ENCODE measurements at regions not wholly inside any gene's neighbourhood (a gene's known extent, or its start where the extent isn't known, plus 50 kb on each side); places are given as distances from the start of the nearest gene placed in this dataset.
"Not testable (repeated sequence)": the region's sequence is repeated elsewhere in the genome, so short reads cannot be mapped to it uniquely, and the experiment has no call there.

DNA sequence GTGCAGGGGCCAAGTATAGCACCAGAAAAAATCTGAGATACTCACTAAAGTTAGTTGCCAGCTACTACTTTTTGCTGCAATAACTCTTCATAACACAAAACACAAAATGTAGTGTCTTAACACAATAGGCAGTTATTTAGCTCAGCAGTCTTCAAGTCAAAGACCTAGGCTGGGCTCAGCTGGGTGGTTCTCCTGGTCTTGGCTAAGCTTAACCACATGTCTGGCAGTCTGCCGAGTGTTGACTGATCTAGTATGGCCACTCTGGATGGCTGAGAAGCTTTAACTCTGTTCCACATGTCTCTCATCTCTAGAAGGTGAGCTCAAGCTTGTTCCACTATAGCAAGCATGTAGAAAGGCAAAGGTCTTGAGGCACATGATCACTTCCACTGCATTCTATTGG, 451.6 kb downstream of the SOX11 start:
- no peak for DNase-seq

GRCh38 chr2:6147215-6147614, 455.0 kb downstream of the SOX11 start:
- DNase-seq = not testable (repeated sequence)

DNA sequence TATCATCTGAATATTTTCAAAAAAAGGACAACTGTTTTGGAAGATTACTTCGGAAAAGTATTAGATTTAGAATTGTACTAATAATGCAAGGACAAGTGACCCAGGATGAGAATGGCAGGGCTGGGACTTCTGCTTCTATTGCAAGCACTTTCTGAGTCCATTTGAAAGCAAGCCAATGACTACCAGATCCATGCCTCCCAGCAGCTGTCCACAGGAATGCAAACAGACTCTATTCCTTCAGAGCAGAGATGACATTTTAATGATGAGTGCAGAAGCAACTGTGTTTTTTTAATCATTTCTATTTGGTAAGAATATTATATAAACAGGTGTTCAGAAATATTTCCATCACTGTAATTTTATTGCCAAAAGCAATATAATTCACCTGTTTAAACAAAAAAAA, 456.7 kb downstream of the SOX11 start:
- DNase-seq = no peak

GRCh38 chr2:6159606-6160005, 467.4 kb downstream of the SOX11 start:
- DNase-seq = no peak

DNA sequence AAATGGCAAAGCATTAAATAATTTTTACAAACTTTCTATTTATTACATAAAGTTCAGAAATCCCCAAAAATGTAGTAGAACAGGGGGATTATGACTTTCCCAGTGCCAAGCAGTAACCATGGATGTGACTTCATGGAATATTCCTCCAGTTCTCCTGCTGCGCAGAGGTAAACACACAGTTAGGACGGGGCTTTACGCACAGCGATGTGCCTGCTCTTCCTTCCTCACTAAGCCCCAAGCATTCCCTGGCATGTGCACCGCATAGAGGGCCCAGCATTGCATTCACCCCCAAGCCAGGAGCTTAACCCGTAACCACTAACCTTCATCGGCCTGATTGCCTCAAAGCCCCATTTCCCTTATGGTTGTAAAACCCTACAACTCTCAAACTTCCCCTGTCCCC, 471.7 kb downstream of the SOX11 start:
- DNase-seq = no peak

- no peak for DNase-seq
These were observed 473.0 kb downstream of the SOX11 start for GRCh38 chr2:6164986-6165747.

DNA sequence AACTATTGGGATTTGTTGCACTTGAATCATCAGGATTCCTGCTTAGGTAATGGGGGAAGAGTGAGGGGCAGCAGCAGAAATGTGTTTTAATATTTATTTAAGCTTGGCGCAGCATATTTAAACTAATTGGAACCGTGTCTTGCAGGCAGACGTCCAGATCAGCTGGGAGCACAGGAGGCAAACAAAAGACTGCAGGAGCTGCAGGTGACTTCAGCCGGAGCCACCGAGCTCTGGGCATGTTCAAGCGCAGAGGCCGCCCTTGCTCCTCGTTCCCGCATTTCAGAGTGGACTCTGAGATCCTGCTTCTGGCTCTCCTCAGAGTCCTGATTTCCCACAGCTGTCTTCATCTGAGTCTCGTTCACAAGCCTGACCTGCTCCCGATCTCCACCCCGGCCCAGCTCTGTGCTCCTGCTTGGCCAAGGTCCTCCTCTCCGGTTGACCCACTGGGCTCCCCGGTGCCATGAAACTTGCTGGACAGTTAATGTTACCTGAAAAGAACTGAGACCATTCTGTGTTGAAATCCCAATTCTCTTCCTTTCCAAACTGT, 475.5 kb downstream of the SOX11 start:
- DNase-seq = no peak

- DNase-seq = no peak
These were observed 476.3 kb downstream of the SOX11 start for GRCh38 chr2:6168485-6168884.

DNA sequence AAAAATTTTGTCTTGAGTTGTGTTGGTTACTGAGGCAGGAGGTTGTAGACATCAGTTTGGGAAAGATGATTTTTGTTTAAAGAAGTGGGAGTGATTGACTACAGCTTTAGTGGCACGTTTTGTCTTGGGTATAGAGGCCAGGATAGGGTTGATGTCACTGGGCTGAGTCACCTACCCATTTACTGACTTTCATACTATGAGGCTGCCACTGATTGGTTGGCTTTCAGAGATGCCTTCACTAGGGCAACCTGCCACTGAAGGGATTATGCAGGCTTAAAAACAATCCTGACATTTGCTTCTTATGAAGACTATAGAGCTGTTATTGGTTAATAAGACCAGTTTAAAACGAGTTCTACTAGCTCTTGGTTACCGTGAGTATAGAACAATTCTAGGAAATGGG, 479.1 kb downstream of the SOX11 start:
- DNase-seq = no peak

GRCh38 chr2:6177811-6178210, 485.6 kb downstream of the SOX11 start:
- DNase-seq = no peak

DNA sequence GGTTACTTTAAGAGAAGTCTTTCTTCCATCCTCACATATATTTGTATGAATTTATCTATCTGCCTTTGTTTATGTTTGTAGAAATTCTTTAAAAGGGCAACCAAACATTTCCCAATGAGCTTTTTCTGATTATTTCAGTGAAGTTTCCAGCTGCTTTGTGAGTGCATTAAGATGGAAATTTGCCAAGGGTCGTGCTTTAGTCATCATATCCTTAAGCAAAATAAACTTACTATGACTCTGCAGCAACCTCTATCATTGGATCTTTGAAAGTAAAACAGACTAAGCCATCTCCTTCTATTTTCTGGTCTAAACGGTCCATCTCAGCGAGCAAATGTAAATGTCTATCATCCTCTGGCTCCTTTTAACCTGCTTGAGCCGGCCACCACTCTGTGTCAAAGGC, 489.3 kb downstream of the SOX11 start:
- DNase-seq = no peak

GRCh38 chr2:6181926-6182325, 489.7 kb downstream of the SOX11 start:
- no peak for DNase-seq

GRCh38 chr2:6183226-6183625, 491.0 kb downstream of the SOX11 start:
- no peak for DNase-seq

GRCh38 chr2:6184532-6185292, 492.5 kb downstream of the SOX11 start:
- DNase-seq = no peak

- DNase-seq = no peak
These were observed 494.4 kb downstream of the SOX11 start for GRCh38 chr2:6186332-6187151.

- DNase-seq = no peak
These were observed 504.3 kb downstream of the SOX11 start for GRCh38 chr2:6196449-6196848.

- DNase-seq = not testable (repeated sequence)
These were observed 506.3 kb downstream of the SOX11 start for GRCh38 chr2:6198370-6198919.

- DNase-seq = no peak
These were observed 510.6 kb downstream of the SOX11 start for GRCh38 chr2:6202756-6203155.

- no peak for DNase-seq
These were observed 511.2 kb downstream of the SOX11 start for GRCh38 chr2:6203291-6203959.

- DNase-seq = no peak
These were observed 514.7 kb downstream of the SOX11 start for GRCh38 chr2:6206882-6207281.

DNA sequence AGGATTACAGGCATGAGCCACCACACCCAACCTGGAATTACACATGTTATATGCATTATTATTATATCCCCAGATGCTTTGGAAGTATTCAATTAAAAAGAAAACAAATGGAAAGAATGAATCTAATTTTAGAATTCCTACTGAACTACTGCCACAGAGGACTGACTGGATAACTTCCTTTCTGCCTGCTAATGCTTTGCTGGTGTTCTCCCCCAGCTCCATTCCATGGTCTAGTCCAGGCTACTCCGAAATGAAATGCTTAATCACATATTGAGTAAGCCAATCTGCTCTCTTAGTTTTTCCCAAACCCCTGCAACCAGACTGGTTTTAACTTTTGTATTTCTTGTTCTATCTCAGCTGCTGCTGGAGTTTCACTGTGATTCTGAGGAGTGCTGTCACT, 519.1 kb downstream of the SOX11 start:
- DNase-seq = no peak

- DNase-seq = no peak
These were observed 520.3 kb downstream of the SOX11 start for GRCh38 chr2:6212491-6212890.

Data from NCI-H187 treated with DMSO at 0.1 percent for 48 hours (cell line).